ENCODE measurements at regions not wholly inside any gene's neighbourhood (a gene's known extent, or its start where the extent isn't known, plus 50 kb on each side); places are given as distances from the start of the nearest gene placed in this dataset.

DNA sequence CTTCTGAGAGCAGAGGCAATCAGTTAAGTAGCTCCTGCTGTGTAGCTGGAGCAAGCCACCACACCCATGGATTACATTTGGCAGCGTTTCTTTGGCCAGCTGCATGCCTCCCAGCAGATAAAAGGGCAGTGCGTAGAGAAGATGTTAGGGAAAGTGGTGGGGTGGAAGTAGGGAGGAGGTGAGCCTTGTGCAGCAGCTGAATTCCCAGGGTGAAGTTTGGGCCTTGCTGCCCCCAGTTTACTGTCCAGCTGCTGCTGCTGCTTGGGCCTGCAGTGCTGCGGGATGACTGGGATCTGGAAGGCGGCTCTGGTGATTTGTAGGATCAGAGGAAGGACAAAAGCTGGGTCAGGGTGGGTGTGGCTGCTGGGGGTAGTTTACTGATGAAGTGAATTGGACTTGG, 318.7 kb upstream of the C2CD4B start:
- H3K27me3 ChIP-seq, result no peaks in the 10 kb centered on the region
- no peak overlapping the region for H3K27ac ChIP-seq
- H3K9ac ChIP-seq, result no peak overlapping the region
- H3K4me3 ChIP-seq, result no peak overlapping the region
- no peaks in the 10 kb centered on the region for H3K36me3 ChIP-seq
- no peaks in the 10 kb centered on the region for H4K20me1 ChIP-seq
- H3K9me3 ChIP-seq, result no peaks in the 10 kb centered on the region
- H3K4me1 ChIP-seq, result no peaks in the 10 kb centered on the region; the same call in 1 of the 2 replicates
- no peak overlapping the region for H3K4me2 ChIP-seq
- no peak for TF ChIP-seq Cebpa-rat (IDR thresholded peaks at IDR 0.05)

DNA sequence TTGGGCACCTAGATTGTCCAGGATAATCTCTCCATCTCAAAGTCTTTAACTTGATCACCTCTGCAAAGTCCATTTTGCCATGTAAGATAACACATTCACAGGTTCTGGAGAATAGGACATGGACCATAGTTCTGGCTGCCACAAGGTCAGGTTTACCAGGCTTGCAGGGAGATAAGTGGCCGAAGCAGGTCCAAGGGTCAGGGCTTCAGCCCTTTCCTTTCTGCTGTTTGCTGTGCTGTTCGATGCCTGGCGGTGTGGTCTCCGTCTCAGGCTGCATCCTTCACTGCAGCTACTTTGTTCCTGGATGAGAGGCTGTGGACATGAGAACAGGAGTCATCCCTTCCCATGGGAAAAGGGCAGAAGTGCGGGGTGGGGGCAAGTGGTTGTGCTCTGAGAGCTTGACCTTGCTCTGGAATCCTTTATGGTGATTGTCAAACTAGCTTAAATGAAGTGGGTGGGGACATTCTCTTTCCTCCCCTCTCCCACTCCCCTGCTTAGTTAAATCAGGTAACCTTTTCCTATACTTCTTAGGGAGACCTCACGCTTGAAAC, 320.2 kb upstream of the C2CD4B start:
- Histone ChIP-seq H3K4me1 (no peaks in the 10 kb centered on the region; the same call in 1 of the 2 replicates), H3K27ac (no peak overlapping the region), H3K27me3 (no peaks in the 10 kb centered on the region), H3K36me3 (no peaks in the 10 kb centered on the region), H3K9me3 (no peaks in the 10 kb centered on the region), H4K20me1 (no peaks in the 10 kb centered on the region), H3K4me2 (no peak overlapping the region), H3K9ac (no peak overlapping the region), H3K4me3 (no peak overlapping the region)
- no peak for TF ChIP-seq Cebpa-rat (IDR thresholded peaks at IDR 0.05)

- no peak overlapping the region for H3K4me2 ChIP-seq
- no peak overlapping the region for H3K4me3 ChIP-seq
- no peak overlapping the region for H3K27ac ChIP-seq
- no peak overlapping the region for H3K9ac ChIP-seq
- no peaks in the 10 kb centered on the region for H3K27me3 ChIP-seq
- H4K20me1 ChIP-seq, result no peaks in the 10 kb centered on the region
- TF ChIP-seq Cebpa-rat (IDR thresholded peaks at IDR 0.05), result no peak
- H3K4me1 ChIP-seq, result no peaks in the 10 kb centered on the region; the same call in 1 of the 2 replicates
- no peaks in the 10 kb centered on the region for H3K36me3 ChIP-seq
- no peaks in the 10 kb centered on the region for H3K9me3 ChIP-seq
These were observed 321.0 kb upstream of the C2CD4B start for GRCh38 chr15:62486041-62486440.

DNA sequence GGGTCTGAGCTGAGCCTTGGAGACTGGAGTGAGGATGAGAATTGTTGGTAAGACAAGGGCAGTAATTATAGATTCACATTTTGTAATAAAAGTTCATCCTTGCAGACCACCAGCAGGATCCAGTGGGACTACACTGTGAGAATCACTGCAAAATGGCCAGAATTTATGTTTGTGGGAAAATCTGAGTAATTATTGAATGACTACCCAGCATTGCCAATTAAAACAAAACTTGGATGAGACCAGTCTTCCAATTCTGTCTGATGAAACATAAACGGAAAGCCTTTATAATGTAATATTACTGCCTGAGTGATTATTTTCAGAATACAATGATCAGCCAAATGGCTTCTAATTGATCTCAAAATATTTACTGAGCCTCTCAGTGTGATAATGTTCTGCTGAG, 323.3 kb upstream of the C2CD4B start:
- Histone ChIP-seq H3K4me3 (no peak overlapping the region), H3K4me2 (no peak overlapping the region), H3K27ac (no peak overlapping the region), H3K9ac (no peak overlapping the region), H3K9me3 (no peaks in the 10 kb centered on the region), H4K20me1 (no peaks in the 10 kb centered on the region), H3K27me3 (no peaks in the 10 kb centered on the region), H3K36me3 (no peaks in the 10 kb centered on the region), H3K4me1 (no peaks in the 10 kb centered on the region)
- TF ChIP-seq Cebpa-rat (IDR thresholded peaks at IDR 0.05), result no peak

GRCh38 chr15:62491642-62492041, 326.6 kb upstream of the C2CD4B start:
- TF ChIP-seq Cebpa-rat (IDR thresholded peaks at IDR 0.05), result no peak
- H3K27me3 ChIP-seq, result no peaks in the 10 kb centered on the region
- H3K9me3 ChIP-seq, result no peaks in the 10 kb centered on the region
- H3K36me3 ChIP-seq, result no peaks in the 10 kb centered on the region
- H3K4me1 ChIP-seq, result no peaks in the 10 kb centered on the region
- no peak overlapping the region for H3K27ac ChIP-seq
- no peak overlapping the region for H3K9ac ChIP-seq
- H3K4me2 ChIP-seq, result no peak overlapping the region
- H3K4me3 ChIP-seq, result no peak overlapping the region
- no peaks in the 10 kb centered on the region for H4K20me1 ChIP-seq

- H3K9ac ChIP-seq, result no peak overlapping the region
- H4K20me1 ChIP-seq, result no peaks in the 10 kb centered on the region
- no peak for TF ChIP-seq Cebpa-rat (IDR thresholded peaks at IDR 0.05)
- no peaks in the 10 kb centered on the region for H3K4me1 ChIP-seq
- H3K36me3 ChIP-seq, result no peaks in the 10 kb centered on the region
- H3K27me3 ChIP-seq, result no peaks in the 10 kb centered on the region
- no peak overlapping the region for H3K27ac ChIP-seq
- H3K4me3 ChIP-seq, result no peak overlapping the region
- no peak overlapping the region for H3K4me2 ChIP-seq
- H3K9me3 ChIP-seq, result no peaks in the 10 kb centered on the region
These were observed 327.8 kb upstream of the C2CD4B start for GRCh38 chr15:62492900-62493299.

DNA sequence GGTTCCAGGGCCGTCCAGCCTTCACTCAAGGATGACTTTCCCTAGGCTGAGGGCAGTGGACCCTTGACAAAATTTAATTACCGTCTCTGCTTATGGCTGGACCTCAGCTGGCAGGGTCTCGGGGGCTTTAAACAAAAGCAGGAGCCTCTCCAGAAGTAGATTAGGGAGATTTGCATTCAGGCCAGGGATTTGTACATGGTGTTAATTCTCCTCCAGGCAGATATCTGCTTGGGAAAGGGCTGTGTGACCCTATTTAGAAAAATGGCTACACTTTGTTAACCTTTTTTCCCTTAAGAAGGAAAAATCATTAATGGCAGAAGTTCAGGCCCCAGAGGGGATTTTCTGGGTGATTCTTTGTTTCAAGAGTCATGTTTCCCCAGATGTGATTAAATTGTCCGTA, 329.1 kb upstream of the C2CD4B start:
- H3K4me1 ChIP-seq, result no peaks in the 10 kb centered on the region
- H3K4me3 ChIP-seq, result no peak overlapping the region
- H3K27ac ChIP-seq, result no peak overlapping the region
- H3K36me3 ChIP-seq, result no peaks in the 10 kb centered on the region
- H3K27me3 ChIP-seq, result no peaks in the 10 kb centered on the region
- TF ChIP-seq Cebpa-rat (IDR thresholded peaks at IDR 0.05), result no peak
- no peaks in the 10 kb centered on the region for H4K20me1 ChIP-seq
- H3K4me2 ChIP-seq, result no peak overlapping the region
- H3K9me3 ChIP-seq, result no peaks in the 10 kb centered on the region
- no peak overlapping the region for H3K9ac ChIP-seq

GRCh38 chr15:62495670-62496614, 330.9 kb upstream of the C2CD4B start:
- no peak overlapping the region for H3K4me2 ChIP-seq
- H3K27ac ChIP-seq, result no peak overlapping the region

GRCh38 chr15:62497356-62497755, 332.3 kb upstream of the C2CD4B start:
- Histone ChIP-seq H3K4me1 (no peaks in the 10 kb centered on the region), H3K27ac (no peak overlapping the region), H3K9me3 (no peaks in the 10 kb centered on the region), H3K4me3 (no peak overlapping the region), H3K36me3 (no peaks in the 10 kb centered on the region), H3K27me3 (no peaks in the 10 kb centered on the region), H3K9ac (no peak overlapping the region), H4K20me1 (no peaks in the 10 kb centered on the region), H3K4me2 (no peak overlapping the region)
- no peak for TF ChIP-seq Cebpa-rat (IDR thresholded peaks at IDR 0.05)

More at GRCh38 chr15:62495670-62496614, 330.9 kb upstream of the C2CD4B start:
- TF ChIP-seq Cebpa-rat (IDR thresholded peaks at IDR 0.05), result no peak
- Histone ChIP-seq H3K36me3 (no peaks in the 10 kb centered on the region), H3K9ac (no peak overlapping the region), H3K27me3 (no peaks in the 10 kb centered on the region), H3K4me3 (no peak overlapping the region), H3K4me1 (no peaks in the 10 kb centered on the region), H4K20me1 (no peaks in the 10 kb centered on the region), H3K9me3 (no peaks in the 10 kb centered on the region)

DNA sequence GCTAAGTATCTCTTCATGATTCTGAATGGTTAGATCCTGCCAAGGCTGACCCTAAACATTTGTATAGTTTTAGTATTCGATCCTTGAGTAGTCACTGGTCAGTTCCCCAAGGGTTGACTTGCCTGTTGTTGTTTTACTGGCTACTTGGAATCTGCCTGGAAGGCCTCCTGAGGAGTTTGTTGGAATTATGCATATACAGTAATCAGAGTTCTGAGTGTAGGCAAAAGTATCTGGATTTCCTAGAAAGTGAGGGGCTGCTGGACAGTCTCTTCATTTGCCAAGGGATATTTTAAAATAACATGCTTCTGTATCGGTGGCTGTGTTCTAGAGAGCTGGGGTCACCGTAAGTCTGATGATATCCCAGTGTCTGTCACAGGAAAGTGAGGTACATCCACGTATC, 333.2 kb upstream of the C2CD4B start:
- no peak overlapping the region for H3K27ac ChIP-seq
- no peak for TF ChIP-seq Cebpa-rat (IDR thresholded peaks at IDR 0.05)
- H3K36me3 ChIP-seq, result no peaks in the 10 kb centered on the region
- H3K4me1 ChIP-seq, result peaks cover under 1% of the 10 kb centered on the region; the same call in 1 of the 2 replicates
- no peak overlapping the region for H3K4me3 ChIP-seq
- H4K20me1 ChIP-seq, result no peaks in the 10 kb centered on the region
- H3K4me2 ChIP-seq, result no peak overlapping the region
- H3K9me3 ChIP-seq, result no peaks in the 10 kb centered on the region
- no peaks in the 10 kb centered on the region; the same call in 1 of the 2 replicates for H3K27me3 ChIP-seq
- no peak overlapping the region for H3K9ac ChIP-seq

Data from BLaER1 (cell line).